Naive thymus-derived CD8-positive, alpha-beta T cell (primary cell): ENCODE measurements at regions not wholly inside any gene's neighbourhood (a gene's known extent, or its start where the extent isn't known, plus 50 kb on each side); places are given as distances from the start of the nearest gene placed in this dataset.
"Not testable (repeated sequence)": the region's sequence is repeated elsewhere in the genome, so short reads cannot be mapped to it uniquely, and the experiment has no call there.

ENCODE experiments used
- ATAC-seq, 2 donors: fragments of 150-1000 bp; cut with Tn5 transposase in 1 of 2; sonication (Bioruptor Pico), chemical (Tn5 transposase) in 1 of 2; 1 replicate in 1 of 2; 2 replicates in 1 of 2; pipeline ENCODE4 v1.10.0; 2021; ENCODE audit warnings: mild to moderate bottlenecking in 2 of 2, moderate library complexity in 2 of 2
- POLR2A ChIA-PET: fragments of 350-600 bp; sonication (Branson Sonifier 250); formaldehyde crosslinking; loops from one replicate; lab custom pipeline; 2021; ENCODE audit warnings: antibody characterized with exemption; lab: Charles Lee
- DNase-seq, 10 donors: peaks; one replicate each; pipeline versions ENCODE4 v3.0.0 to v3.0.0-alpha.2; 2020 to 2022
- H3K27ac Mint-ChIP-seq, 10 donors: one replicate each; pipeline ENCODE4 v1.8.0; 2020 to 2022; ENCODE audit warnings: mild to moderate bottlenecking in 10 of 10, mixed read lengths in 10 of 10, moderate library complexity in 4 of 10, inconsistent platforms in 1 of 10
- H3K27me3 Mint-ChIP-seq, 5 donors: one replicate each; pipeline ENCODE4 v1.8.0; 2021 to 2022; ENCODE audit warnings: mixed read lengths in 5 of 5
- H3K36me3 Mint-ChIP-seq, 3 donors: one replicate each; pipeline ENCODE4 v1.8.0; 2020 to 2022; ENCODE audit warnings: mixed read lengths in 3 of 3, mild to moderate bottlenecking in 2 of 3, inconsistent platforms in 1 of 3
- H3K4me1 Mint-ChIP-seq, 4 donors: one replicate each; pipeline ENCODE4 v1.8.0; 2021 to 2022; ENCODE audit warnings: mixed read lengths in 4 of 4
- H3K4me3 Mint-ChIP-seq, 10 donors: one replicate each; pipeline ENCODE4 v1.8.0; 2020 to 2022; ENCODE audit warnings: mild to moderate bottlenecking in 10 of 10, mixed read lengths in 10 of 10, moderate library complexity in 6 of 10, inconsistent platforms in 1 of 10
- H3K9me3 Mint-ChIP-seq, 9 donors: one replicate each; pipeline ENCODE4 v1.8.0; 2020 to 2022; ENCODE audit warnings: mixed read lengths in 9 of 9, mild to moderate bottlenecking in 3 of 9, inconsistent platforms in 1 of 9, moderate library complexity in 1 of 9

- ATAC-seq = peak; percentile 68 to 69
- peak; percentile 15 to 85 (median 65) for DNase-seq
- Mint-ChIP-seq H3K27ac (peak overlapping the region in 7 of 10 donors; percentile 43 to 92 (median 79)), H3K4me1 (peaks cover 4 to 10% (median 7%) of the 10 kb centered on the region in 4 donors), H3K4me3 (peak overlapping the region in 6 of 10 donors; percentile 32 to 71 (median 36))
- H3K36me3 Mint-ChIP-seq, H3K27me3 Mint-ChIP-seq, POLR2A ChIA-PET, H3K9me3 Mint-ChIP-seq: not testable (repeated sequence)
These were observed 57.8 kb upstream of the NBPF8 start for GRCh38 chr1:120357046-120357445.

GRCh38 chr1:120356170-120356569 is 58.7 kb upstream of the NBPF8 start:
- DNase-seq = peak in 2 of 10 donors; percentile 0 to 8
- ATAC-seq, H3K9me3 Mint-ChIP-seq, H3K27me3 Mint-ChIP-seq, H3K36me3 Mint-ChIP-seq, POLR2A ChIA-PET, H3K4me3 Mint-ChIP-seq: not testable (repeated sequence)
- Mint-ChIP-seq H3K4me1 (peaks cover 4 to 10% (median 7%) of the 10 kb centered on the region in 4 donors), H3K27ac (peak overlapping the region in 3 of 10 donors; percentile 20 to 76 (median 65))

GRCh38 chr1:120354618-120355184 is 60.1 kb upstream of the NBPF8 start:
- H3K4me3 Mint-ChIP-seq = peak overlapping the region; percentile 83 to 94 (median 88)
- H3K9me3 Mint-ChIP-seq, H3K36me3 Mint-ChIP-seq, H3K4me1 Mint-ChIP-seq, POLR2A ChIA-PET, H3K27me3 Mint-ChIP-seq: not testable (repeated sequence)
- ATAC-seq (peak; percentile 83 to 85), DNase-seq (peak; percentile 30 to 81 (median 62))
- peak overlapping the region; percentile 96 to 100 (median 99) for H3K27ac Mint-ChIP-seq

- ATAC-seq, H3K9me3 Mint-ChIP-seq, H3K4me1 Mint-ChIP-seq, POLR2A ChIA-PET, H3K27me3 Mint-ChIP-seq, H3K36me3 Mint-ChIP-seq: not testable (repeated sequence)
- peak overlapping the region; percentile 45 to 94 (median 77) for H3K4me3 Mint-ChIP-seq
- DNase-seq = peak in 6 of 10 donors; percentile 26 to 60 (median 50)
- peak overlapping the region; percentile 73 to 97 (median 86) for H3K27ac Mint-ChIP-seq
These were observed 72.4 kb upstream of the NBPF8 start for GRCh38 chr1:120342231-120343073.

- DNase-seq (peak in 5 of 10 donors; percentile 0 to 52 (median 23)), ATAC-seq (peak in 1 of 2 donors; percentile 47)
- peak overlapping the region; percentile 64 to 98 (median 91) for H3K27ac Mint-ChIP-seq
- H3K9me3 Mint-ChIP-seq, H3K27me3 Mint-ChIP-seq, H3K4me1 Mint-ChIP-seq, H3K36me3 Mint-ChIP-seq, POLR2A ChIA-PET: not testable (repeated sequence)
- H3K4me3 Mint-ChIP-seq = peak overlapping the region; percentile 19 to 94 (median 85)
These were observed 73.1 kb upstream of the NBPF8 start for GRCh38 chr1:120341756-120342155.

GRCh38 chr1:120340838-120341751 is 73.7 kb upstream of the NBPF8 start:
- H3K36me3 Mint-ChIP-seq, H3K27me3 Mint-ChIP-seq, H3K9me3 Mint-ChIP-seq, POLR2A ChIA-PET, ATAC-seq, H3K4me1 Mint-ChIP-seq: not testable (repeated sequence)
- peak overlapping the region; percentile 64 to 98 (median 88) for H3K27ac Mint-ChIP-seq
- peak overlapping the region; percentile 56 to 94 (median 83) for H3K4me3 Mint-ChIP-seq
- peak; percentile 46 to 89 (median 74) for DNase-seq

- H3K4me1 Mint-ChIP-seq, H3K36me3 Mint-ChIP-seq, DNase-seq, H3K4me3 Mint-ChIP-seq, ATAC-seq, H3K27ac Mint-ChIP-seq, H3K27me3 Mint-ChIP-seq, H3K9me3 Mint-ChIP-seq, POLR2A ChIA-PET: not testable (repeated sequence)
These were observed 99.1 kb upstream of the NBPF8 start for GRCh38 chr1:120315738-120316137.

- H3K4me3 Mint-ChIP-seq, H3K27me3 Mint-ChIP-seq, POLR2A ChIA-PET, H3K4me1 Mint-ChIP-seq, H3K27ac Mint-ChIP-seq, H3K9me3 Mint-ChIP-seq, H3K36me3 Mint-ChIP-seq, ATAC-seq, DNase-seq: not testable (repeated sequence)
These were observed 102.9 kb upstream of the NBPF8 start for GRCh38 chr1:120311930-120312329.

- POLR2A ChIA-PET, H3K27ac Mint-ChIP-seq, H3K36me3 Mint-ChIP-seq, DNase-seq, H3K4me1 Mint-ChIP-seq, H3K27me3 Mint-ChIP-seq, H3K4me3 Mint-ChIP-seq, H3K9me3 Mint-ChIP-seq: not testable (repeated sequence)
- ATAC-seq = peak in 1 of 2 donors; percentile 42
These were observed 105.8 kb upstream of the NBPF8 start for GRCh38 chr1:120308940-120309578.

GRCh38 chr1:120305046-120305445 is 109.8 kb upstream of the NBPF8 start:
- H3K4me3 Mint-ChIP-seq, H3K9me3 Mint-ChIP-seq, H3K4me1 Mint-ChIP-seq, POLR2A ChIA-PET, H3K27ac Mint-ChIP-seq, H3K27me3 Mint-ChIP-seq, DNase-seq, ATAC-seq, H3K36me3 Mint-ChIP-seq: not testable (repeated sequence)

GRCh38 chr1:120304341-120304740 is 110.5 kb upstream of the NBPF8 start:
- H3K27ac Mint-ChIP-seq, H3K36me3 Mint-ChIP-seq, POLR2A ChIA-PET, ATAC-seq, DNase-seq, H3K4me1 Mint-ChIP-seq, H3K9me3 Mint-ChIP-seq, H3K27me3 Mint-ChIP-seq, H3K4me3 Mint-ChIP-seq: not testable (repeated sequence)

GRCh38 chr1:120299433-120300057 is 115.3 kb upstream of the NBPF8 start:
- H3K9me3 Mint-ChIP-seq, H3K27ac Mint-ChIP-seq, H3K36me3 Mint-ChIP-seq, ATAC-seq, POLR2A ChIA-PET, H3K4me1 Mint-ChIP-seq, H3K27me3 Mint-ChIP-seq, H3K4me3 Mint-ChIP-seq, DNase-seq: not testable (repeated sequence)
